LNCaP clone FGC (cell line): ENCODE measurements at regions not wholly inside any gene's neighbourhood (a gene's known extent, or its start where the extent isn't known, plus 50 kb on each side); places are given as distances from the start of the nearest gene placed in this dataset.

Experiments used
- DNase-seq: peaks from one replicate; pipeline ENCODE4 v3.0.0-alpha.2; 2011; ENCODE audit warnings: low read depth
- H3K4me3 ChIP-seq: 2 replicates; pipeline ENCODE4 v1.5.1; 2011; ENCODE audit warnings: mild to moderate bottlenecking, low read depth, low read length, control low read depth
- CTCF ChIP-seq: IDR thresholded peaks from 2 replicates; pipeline ENCODE4 v1.5.1; 2012; ENCODE audit warnings: mild to moderate bottlenecking; ENCODE audit not compliant: control insufficient read depth, insufficient read depth; ENCODE audit errors: extremely low read depth

- H3K4me3 ChIP-seq, result no peak overlapping the region
- DNase-seq, result no peak
- TF ChIP-seq CTCF, result no peak
These were observed 399.0 kb upstream of the MEF2C start for GRCh38 chr5:89281766-89282553.

- TF ChIP-seq CTCF, result no peak
- no peak for DNase-seq
These were observed 398.2 kb upstream of the MEF2C start for GRCh38 chr5:89281211-89281610.

GRCh38 chr5:89280103-89281037 lies 397.4 kb upstream of the MEF2C start:
- DNase-seq, result no peak

More at GRCh38 chr5:89281211-89281610, 398.2 kb upstream of the MEF2C start:
- no peak overlapping the region for H3K4me3 ChIP-seq

GRCh38 chr5:89279391-89280036 lies 396.5 kb upstream of the MEF2C start:
- H3K4me3 ChIP-seq, result no peak overlapping the region
- no peak for DNase-seq
- TF ChIP-seq CTCF, result no peak

More at GRCh38 chr5:89280103-89281037, 397.4 kb upstream of the MEF2C start:
- no peak for TF ChIP-seq CTCF
- H3K4me3 ChIP-seq, result no peak overlapping the region

- no peak for TF ChIP-seq CTCF
- DNase-seq, result no peak
- no peak overlapping the region for H3K4me3 ChIP-seq
These were observed 394.8 kb upstream of the MEF2C start for GRCh38 chr5:89277816-89278215.

- no peak for DNase-seq
- TF ChIP-seq CTCF, result no peak
These were observed 393.8 kb upstream of the MEF2C start for GRCh38 chr5:89276566-89277305.

More at GRCh38 chr5:89276566-89277305, 393.8 kb upstream of the MEF2C start:
- H3K4me3 ChIP-seq, result no peak overlapping the region
